GM12878 (cell line): ENCODE measurements at regions not wholly inside any gene's neighbourhood (a gene's known extent, or its start where the extent isn't known, plus 50 kb on each side); places are given as distances from the start of the nearest gene placed in this dataset.

Source experiments
- ATAC-seq: fragments of 200-7000 bp; cut with Tn5 transposase; 3 replicates; pipeline ENCODE4 v1.9.1; 2020; ENCODE audit warnings: mild to moderate bottlenecking, moderate library complexity
- BruUV-seq: library from RNA; stranded (reverse); fragments of 400-500 nt; replicated peaks from 2 replicates; lab custom pipeline; 2021; lab: Mats Ljungman, UMichigan
- CTCF ChIA-PET: fragments of 300-600 bp; sonication (Branson Sonifier 250); formaldehyde crosslinking; extraction: SDS; loops from one replicate; lab custom pipeline; 2021; ENCODE audit warnings: inconsistent platforms; lab: Yijun Ruan, JAX
- POLR2A ChIA-PET: fragments of 350-600 bp; formaldehyde crosslinking; extraction: SDS; loops from one replicate; lab custom pipeline; 2021; ENCODE audit warnings: inconsistent platforms; lab: Charles Lee
- RAD21 ChIA-PET: fragments of 300-600 bp; sonication (Branson Sonifier 250); formaldehyde crosslinking; loops from one replicate; lab custom pipeline; 2023; ENCODE audit warnings: antibody characterized with exemption; ENCODE audit not compliant: unreplicated experiment; lab: Charles Lee
- SMC1A ChIA-PET: fragments of 300-600 bp; sonication (Branson Sonifier 250); formaldehyde crosslinking; loops from one replicate; lab custom pipeline; 2023; ENCODE audit not compliant: unreplicated experiment, uncharacterized antibody; lab: Charles Lee
- DNase-seq: peaks from one replicate; pipeline ENCODE4 v3.0.0-alpha.2; 2011; ENCODE audit warnings: low read depth, low spot score
- FAIRE-seq: peaks from 3 replicates; lab custom pipeline; 2011; peaks lifted over from hg19 to GRCh38; lab: Jason Lieb, UNC
- H2AFZ ChIP-seq: 2 replicates; pipeline ENCODE4 v1.6.0; 2011; ENCODE audit warnings: low read depth, low read length, control low read depth; ENCODE audit not compliant: control insufficient read depth
- H3K27ac ChIP-seq: 2 replicates; pipeline ENCODE4 v1.5.1; 2011; ENCODE audit warnings: control low read depth; ENCODE audit not compliant: control insufficient read depth, insufficient read depth
- H3K27me3 ChIP-seq, 2 experiments: replicated peaks in 1 of 2; 2 replicates each; pipeline versions ENCODE4 v1.6.0 to v1.6.1; 2011; ENCODE audit warnings: low read length in 1 of 2; ENCODE audit not compliant: control insufficient read depth in 2 of 2, insufficient read depth in 2 of 2
- H3K36me3 ChIP-seq, 2 experiments: 2 replicates each; pipeline ENCODE4 v1.5.1; 2011; ENCODE audit warnings: low read length in 1 of 2; ENCODE audit not compliant: control insufficient read depth in 2 of 2, insufficient read depth in 2 of 2
- H3K4me1 ChIP-seq: 2 replicates; pipeline ENCODE4 v1.6.1; 2011; ENCODE audit warnings: mild to moderate bottlenecking, low read length, moderate library complexity, mixed read lengths; ENCODE audit not compliant: control insufficient read depth, insufficient read depth
- H3K4me2 ChIP-seq: 2 replicates; pipeline ENCODE4 v1.6.0; 2011; ENCODE audit warnings: control low read depth; ENCODE audit not compliant: control insufficient read depth, insufficient read depth
- H3K4me3 ChIP-seq: fragments of 200-600 bp; sonication (generic); 2 replicates; pipeline ENCODE4 v1.5.1; 2016
- H3K79me2 ChIP-seq: 2 replicates; pipeline ENCODE4 v1.6.0; 2011; ENCODE audit warnings: low read length; ENCODE audit not compliant: control insufficient read depth, insufficient read depth
- H3K9ac ChIP-seq: 2 replicates; pipeline ENCODE4 v1.8.0; 2011; ENCODE audit warnings: low read length, control low read depth, mixed read lengths; ENCODE audit not compliant: control insufficient read depth, insufficient read depth
- H3K9me3 ChIP-seq: replicated peaks from 3 replicates; pipeline ENCODE4 v1.5.1; 2011; ENCODE audit warnings: mild to moderate bottlenecking, low read length; ENCODE audit not compliant: control insufficient read depth, insufficient read depth
- H4K20me1 ChIP-seq: 2 replicates; pipeline ENCODE4 v1.6.0; 2011; ENCODE audit not compliant: control insufficient read depth, insufficient read depth
- BMI1 ChIP-seq: fragments of 450-650 bp; IDR thresholded peaks from 2 replicates; pipeline ENCODE4 v1.6.1; 2016; ENCODE audit warnings: mild to moderate bottlenecking, moderate library complexity, borderline replicate concordance
- CHD4 ChIP-seq: fragments of 200-600 bp; sonication (generic); IDR thresholded peaks from 2 replicates; pipeline ENCODE4 v1.6.1; 2016; ENCODE audit warnings: mild to moderate bottlenecking
- HDAC2 ChIP-seq: fragments of 200-600 bp; sonication (generic); IDR thresholded peaks from 2 replicates; pipeline ENCODE4 v1.6.1; 2017
- KDM1A ChIP-seq: fragments of 200-600 bp; sonication (generic); IDR thresholded peaks from 2 replicates; pipeline ENCODE4 v1.6.1; 2016; ENCODE audit warnings: borderline replicate concordance
- NBN ChIP-seq: fragments of 450-650 bp; IDR thresholded peaks from 2 replicates; pipeline ENCODE4 v1.6.1; 2016
- NR2C1 ChIP-seq: fragments of 450-650 bp; IDR thresholded peaks from 2 replicates; pipeline ENCODE4 v1.6.1; 2017; ENCODE audit warnings: antibody characterized with exemption, mild to moderate bottlenecking, moderate library complexity
- POLR2A ChIP-seq: IDR thresholded peaks from 2 replicates; pipeline ENCODE4 v1.6.1; 2011; ENCODE audit warnings: low read depth, mild to moderate bottlenecking, low read length
- RB1 ChIP-seq: fragments of 450-650 bp; formaldehyde crosslinking; IDR thresholded peaks from 2 replicates; pipeline ENCODE4 v1.6.1; 2017; ENCODE audit warnings: mild to moderate bottlenecking, borderline replicate concordance
- RBBP5 ChIP-seq: fragments of 200-600 bp; sonication (generic); conservative IDR thresholded peaks from 2 replicates; pipeline ENCODE4 v1.6.1; 2016
- RUNX3 ChIP-seq: IDR thresholded peaks from 2 replicates; pipeline ENCODE4 v1.6.1; 2012; ENCODE audit warnings: low read length, inconsistent platforms
- SMAD5 ChIP-seq: IDR thresholded peaks from 2 replicates; pipeline ENCODE4 v1.6.1; 2016; ENCODE audit warnings: antibody characterized with exemption, low read depth
- SPI1 ChIP-seq: IDR thresholded peaks from 2 replicates; pipeline ENCODE4 v1.6.1; 2011; ENCODE audit warnings: low read depth, mild to moderate bottlenecking, low read length, moderate library complexity, borderline replicate concordance; ENCODE audit not compliant: insufficient read depth
- SREBF2 ChIP-seq: IDR thresholded peaks from 2 replicates; pipeline ENCODE4 v1.6.1; 2012; ENCODE audit warnings: mild to moderate bottlenecking, low read length
- SRF ChIP-seq, 2 experiments: IDR thresholded peaks; 2 replicates each; pipeline ENCODE4 v1.6.1; 2011; ENCODE audit warnings: low read depth in 2 of 2, low read length in 2 of 2, mild to moderate bottlenecking in 1 of 2, moderate library complexity in 1 of 2
- ZBED1 ChIP-seq: IDR thresholded peaks from 2 replicates; pipeline ENCODE4 v1.6.1; 2016; ENCODE audit warnings: borderline replicate concordance
- WGBS: methylation state at CpG from one replicate; pipeline ENCODE4 v1.1.6; 2016; ENCODE audit warnings: low lambda C conversion rate; ENCODE audit not compliant: insufficient replicate concordance, insufficient coverage; ENCODE audit errors: missing lambda C conversion rate; 5-methylcytosine and 5-hydroxymethylcytosine counted together
- in situ Hi-C: fragments of 300-500 bp; cut with MboI; formaldehyde crosslinking; loops from 9 replicates; pipeline ENCODE4 v1.14.3; 2018; ENCODE audit warnings: mixed read lengths
- intact Hi-C: fragments of 100-400 bp; cut with micrococcal nuclease; formaldehyde crosslinking; loops from one replicate; pipeline ENCODE4 v1.14.2; 2022; ENCODE audit not compliant: unreplicated experiment
- TF ChIP-seq, protein P1 (sequence below): fragments of 450-650 bp; IDR thresholded peaks from 2 replicates; pipeline ENCODE4 v1.6.1; 2018; ENCODE audit warnings: mild to moderate bottlenecking, low read depth, moderate library complexity; ENCODE audit not compliant: partially characterized antibody
- TF ChIP-seq, protein P2 (sequence below): fragments of 450-650 bp; conservative IDR thresholded peaks from 2 replicates; pipeline ENCODE4 v1.6.1; 2017; ENCODE audit warnings: mild to moderate bottlenecking, moderate library complexity
- TF ChIP-seq, protein P3 (sequence below), 3 experiments: IDR thresholded peaks in 2 of 3; conservative IDR thresholded peaks in 1 of 3; 2 replicates each; pipeline ENCODE4 v1.5.1; 2011; ENCODE audit warnings: low read depth in 3 of 3, low read length in 3 of 3, mild to moderate bottlenecking in 3 of 3, control low read depth in 2 of 3, moderate library complexity in 2 of 3, inconsistent platforms in 1 of 3, mixed read lengths in 1 of 3; ENCODE audit not compliant: control insufficient read depth in 2 of 3, insufficient read depth in 1 of 3; ENCODE audit errors: extremely low read depth in 1 of 3
- TF ChIP-seq, protein P4 (sequence below): IDR thresholded peaks from 2 replicates; pipeline ENCODE4 v1.6.1; 2011; ENCODE audit warnings: mild to moderate bottlenecking, low read depth, low read length, moderate library complexity; ENCODE audit not compliant: insufficient replicate concordance

DNA sequence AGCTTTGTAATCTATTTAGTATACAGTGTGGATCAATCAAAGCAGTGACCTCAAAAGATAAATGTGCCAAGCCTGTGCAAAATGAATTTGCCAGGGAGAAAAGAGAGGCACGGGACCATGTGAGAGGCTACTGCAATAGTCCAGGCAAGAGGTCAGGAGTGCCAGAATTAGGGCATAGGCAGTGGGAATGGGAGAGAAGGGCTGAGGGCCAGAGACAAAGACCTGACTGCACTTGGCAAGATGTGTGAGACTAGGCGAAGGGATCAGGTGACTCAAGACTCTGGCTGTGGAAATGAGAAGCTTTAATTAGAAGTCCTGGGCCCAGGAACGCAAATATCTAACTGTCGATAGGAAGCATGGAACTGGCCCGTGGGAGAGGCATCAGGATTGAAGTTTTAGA, 168.1 kb downstream of the DHX15 start:
- ChIA-PET POLR2A (no interaction called here), RAD21 (no interaction called here), SMC1A (no interaction called here), CTCF (no interaction called here)
- in situ Hi-C loops = loop anchor here (5.0 kb wide), 1 partner anchor 1279 kb away; no protein-coding TSS in a partner anchor
- H3K9ac ChIP-seq = no peak overlapping the region
- H3K4me1 ChIP-seq = no peaks in the 10 kb centered on the region
- no peak for DNase-seq
- no peaks in the 10 kb centered on the region for H4K20me1 ChIP-seq
- no peaks in the 10 kb centered on the region for H3K36me3 ChIP-seq
- H3K79me2 ChIP-seq = no peaks in the 10 kb centered on the region
- ATAC-seq = no peak
- intact Hi-C loops = loop anchor here (5.0 to 10.0 kb wide), 2 partner anchors 1141 to 1279 kb away; no protein-coding TSS in a partner anchor
- TF ChIP-seq RB1 (no peak), NBN (no peak), NR2C1 (no peak), CHD4 (no peak), POLR2A (no peak), RBBP5 (no peak), BMI1 (no peak), HDAC2 (no peak), SPI1 (no peak), SRF (IDR thresholded peaks at IDR 0.05; ENCODE audit: low read depth in 2 of 2, low read length in 2 of 2) (no peak), KDM1A (no peak), SMAD5 (no peak), SREBF2 (no peak), RUNX3 (no peak), ZBED1 (no peak)
- TF ChIP-seq, protein P1, sequence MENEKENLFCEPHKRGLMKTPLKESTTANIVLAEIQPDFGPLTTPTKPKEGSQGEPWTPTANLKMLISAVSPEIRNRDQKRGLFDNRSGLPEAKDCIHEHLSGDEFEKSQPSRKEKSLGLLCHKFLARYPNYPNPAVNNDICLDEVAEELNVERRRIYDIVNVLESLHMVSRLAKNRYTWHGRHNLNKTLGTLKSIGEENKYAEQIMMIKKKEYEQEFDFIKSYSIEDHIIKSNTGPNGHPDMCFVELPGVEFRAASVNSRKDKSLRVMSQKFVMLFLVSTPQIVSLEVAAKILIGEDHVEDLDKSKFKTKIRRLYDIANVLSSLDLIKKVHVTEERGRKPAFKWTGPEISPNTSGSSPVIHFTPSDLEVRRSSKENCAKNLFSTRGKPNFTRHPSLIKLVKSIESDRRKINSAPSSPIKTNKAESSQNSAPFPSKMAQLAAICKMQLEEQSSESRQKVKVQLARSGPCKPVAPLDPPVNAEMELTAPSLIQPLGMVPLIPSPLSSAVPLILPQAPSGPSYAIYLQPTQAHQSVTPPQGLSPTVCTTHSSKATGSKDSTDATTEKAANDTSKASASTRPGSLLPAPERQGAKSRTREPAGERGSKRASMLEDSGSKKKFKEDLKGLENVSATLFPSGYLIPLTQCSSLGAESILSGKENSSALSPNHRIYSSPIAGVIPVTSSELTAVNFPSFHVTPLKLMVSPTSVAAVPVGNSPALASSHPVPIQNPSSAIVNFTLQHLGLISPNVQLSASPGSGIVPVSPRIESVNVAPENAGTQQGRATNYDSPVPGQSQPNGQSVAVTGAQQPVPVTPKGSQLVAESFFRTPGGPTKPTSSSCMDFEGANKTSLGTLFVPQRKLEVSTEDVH = no peak
- TF ChIP-seq, protein P2, sequence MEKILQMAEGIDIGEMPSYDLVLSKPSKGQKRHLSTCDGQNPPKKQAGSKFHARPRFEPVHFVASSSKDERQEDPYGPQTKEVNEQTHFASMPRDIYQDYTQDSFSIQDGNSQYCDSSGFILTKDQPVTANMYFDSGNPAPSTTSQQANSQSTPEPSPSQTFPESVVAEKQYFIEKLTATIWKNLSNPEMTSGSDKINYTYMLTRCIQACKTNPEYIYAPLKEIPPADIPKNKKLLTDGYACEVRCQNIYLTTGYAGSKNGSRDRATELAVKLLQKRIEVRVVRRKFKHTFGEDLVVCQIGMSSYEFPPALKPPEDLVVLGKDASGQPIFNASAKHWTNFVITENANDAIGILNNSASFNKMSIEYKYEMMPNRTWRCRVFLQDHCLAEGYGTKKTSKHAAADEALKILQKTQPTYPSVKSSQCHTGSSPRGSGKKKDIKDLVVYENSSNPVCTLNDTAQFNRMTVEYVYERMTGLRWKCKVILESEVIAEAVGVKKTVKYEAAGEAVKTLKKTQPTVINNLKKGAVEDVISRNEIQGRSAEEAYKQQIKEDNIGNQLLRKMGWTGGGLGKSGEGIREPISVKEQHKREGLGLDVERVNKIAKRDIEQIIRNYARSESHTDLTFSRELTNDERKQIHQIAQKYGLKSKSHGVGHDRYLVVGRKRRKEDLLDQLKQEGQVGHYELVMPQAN = no peak
- TF ChIP-seq, protein P3, sequence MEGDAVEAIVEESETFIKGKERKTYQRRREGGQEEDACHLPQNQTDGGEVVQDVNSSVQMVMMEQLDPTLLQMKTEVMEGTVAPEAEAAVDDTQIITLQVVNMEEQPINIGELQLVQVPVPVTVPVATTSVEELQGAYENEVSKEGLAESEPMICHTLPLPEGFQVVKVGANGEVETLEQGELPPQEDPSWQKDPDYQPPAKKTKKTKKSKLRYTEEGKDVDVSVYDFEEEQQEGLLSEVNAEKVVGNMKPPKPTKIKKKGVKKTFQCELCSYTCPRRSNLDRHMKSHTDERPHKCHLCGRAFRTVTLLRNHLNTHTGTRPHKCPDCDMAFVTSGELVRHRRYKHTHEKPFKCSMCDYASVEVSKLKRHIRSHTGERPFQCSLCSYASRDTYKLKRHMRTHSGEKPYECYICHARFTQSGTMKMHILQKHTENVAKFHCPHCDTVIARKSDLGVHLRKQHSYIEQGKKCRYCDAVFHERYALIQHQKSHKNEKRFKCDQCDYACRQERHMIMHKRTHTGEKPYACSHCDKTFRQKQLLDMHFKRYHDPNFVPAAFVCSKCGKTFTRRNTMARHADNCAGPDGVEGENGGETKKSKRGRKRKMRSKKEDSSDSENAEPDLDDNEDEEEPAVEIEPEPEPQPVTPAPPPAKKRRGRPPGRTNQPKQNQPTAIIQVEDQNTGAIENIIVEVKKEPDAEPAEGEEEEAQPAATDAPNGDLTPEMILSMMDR (IDR thresholded peaks at IDR 0.05 in 2 of 3, conservative IDR thresholded peaks at IDR 0.05 in 1 of 3; ENCODE audit: control insufficient read depth in 2 of 3, extremely low read depth in 1 of 3, insufficient read depth in 1 of 3, low read depth in 3 of 3, low read length in 3 of 3) = no peak
- TF ChIP-seq, protein P4, sequence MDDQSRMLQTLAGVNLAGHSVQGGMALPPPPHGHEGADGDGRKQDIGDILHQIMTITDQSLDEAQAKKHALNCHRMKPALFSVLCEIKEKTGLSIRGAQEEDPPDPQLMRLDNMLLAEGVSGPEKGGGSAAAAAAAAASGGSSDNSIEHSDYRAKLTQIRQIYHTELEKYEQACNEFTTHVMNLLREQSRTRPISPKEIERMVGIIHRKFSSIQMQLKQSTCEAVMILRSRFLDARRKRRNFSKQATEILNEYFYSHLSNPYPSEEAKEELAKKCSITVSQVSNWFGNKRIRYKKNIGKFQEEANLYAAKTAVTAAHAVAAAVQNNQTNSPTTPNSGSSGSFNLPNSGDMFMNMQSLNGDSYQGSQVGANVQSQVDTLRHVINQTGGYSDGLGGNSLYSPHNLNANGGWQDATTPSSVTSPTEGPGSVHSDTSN = no peak
- H3K4me2 ChIP-seq = no peak overlapping the region
- no peak overlapping the region for H3K4me3 ChIP-seq
- 50% methylated on average over 5 of the region's 5 CpGs for WGBS
- H3K9me3 ChIP-seq = no peaks in the 10 kb centered on the region
- no TSS peak for BruUV-seq
- no peak overlapping the region for H2AFZ ChIP-seq
- no peak for FAIRE-seq
- H3K27me3 ChIP-seq = no peaks in the 10 kb centered on the region; a peak in 1 of 4 replicates
- no peak overlapping the region for H3K27ac ChIP-seq
